A673 (cell line): ENCODE measurements at regions not wholly inside any gene's neighbourhood (a gene's known extent, or its start where the extent isn't known, plus 50 kb on each side); places are given as distances from the start of the nearest gene placed in this dataset.

Source experiments
- BruUV-seq: library from RNA; stranded (reverse); fragments of 400-500 nt; replicated peaks from 2 replicates; lab custom pipeline; 2021; lab: Mats Ljungman, UMichigan
- CTCF ChIA-PET: fragments of 300-600 bp; sonication (Branson Sonifier 250); formaldehyde crosslinking; loops from one replicate; lab custom pipeline; 2022; ENCODE audit warnings: antibody characterized with exemption; lab: Charles Lee
- POLR2A ChIA-PET: fragments of 300-600 bp; sonication (Branson Sonifier 250); formaldehyde crosslinking; loops from one replicate; lab custom pipeline; 2022; ENCODE audit warnings: antibody characterized with exemption; ENCODE audit not compliant: low non-redundant PET; lab: Charles Lee
- DNase-seq: peaks from one replicate; pipeline ENCODE4 v3.0.0-alpha.2; 2015; ENCODE audit warnings: low spot score
- H3K27ac ChIP-seq: fragments of 200-600 bp; sonication (generic); 2 replicates; pipeline ENCODE4 v1.5.1; 2016; ENCODE audit warnings: mixed run types, low read depth, mild to moderate bottlenecking, mixed read lengths, antibody characterized with exemption, low read length; ENCODE audit not compliant: poor library complexity, severe bottlenecking
- H3K27me3 ChIP-seq: fragments of 200-600 bp; sonication (generic); replicated peaks from 2 replicates; pipeline ENCODE4 v1.6.1; 2017; ENCODE audit warnings: mixed run types, low read depth, mild to moderate bottlenecking, mixed read lengths, antibody characterized with exemption, low read length; ENCODE audit not compliant: insufficient read depth, poor library complexity
- H3K36me3 ChIP-seq: fragments of 200-600 bp; sonication (generic); 2 replicates; pipeline ENCODE4 v1.6.1; 2016; ENCODE audit warnings: mixed run types, mild to moderate bottlenecking, mixed read lengths, antibody characterized with exemption, low read length; ENCODE audit not compliant: insufficient read depth, poor library complexity, severe bottlenecking
- H3K4me1 ChIP-seq: fragments of 200-600 bp; sonication (generic); 2 replicates; pipeline ENCODE4 v1.6.1; 2017; ENCODE audit warnings: mixed run types, mild to moderate bottlenecking, mixed read lengths, antibody characterized with exemption, low read length; ENCODE audit not compliant: insufficient read depth, poor library complexity, severe bottlenecking
- H3K4me3 ChIP-seq: fragments of 200-600 bp; sonication (generic); 2 replicates; pipeline ENCODE4 v1.5.1; 2016; ENCODE audit warnings: low read depth, mixed run types, mild to moderate bottlenecking, mixed read lengths, low read length; ENCODE audit not compliant: poor library complexity, severe bottlenecking
- H3K9me3 ChIP-seq: fragments of 200-600 bp; sonication (generic); 2 replicates; pipeline ENCODE4 v1.6.1; 2016; ENCODE audit warnings: mixed run types, low read depth, mild to moderate bottlenecking, mixed read lengths, antibody characterized with exemption, low read length; ENCODE audit not compliant: poor library complexity, severe bottlenecking
- CTCF ChIP-seq: fragments of 300-800, 200-600 bp; sonication (generic); conservative IDR thresholded peaks from 2 replicates; pipeline ENCODE4 v1.5.1; 2017; ENCODE audit warnings: low read depth, mild to moderate bottlenecking, antibody characterized with exemption, low read length, moderate library complexity, mixed read lengths
- EZH2 ChIP-seq: fragments of 200-600 bp; sonication (generic); IDR thresholded peaks from 2 replicates; pipeline ENCODE4 v1.6.1; 2017; ENCODE audit warnings: borderline replicate concordance, low read depth, mild to moderate bottlenecking, mixed read lengths, antibody characterized with exemption, low read length; ENCODE audit not compliant: poor library complexity, severe bottlenecking
- intact Hi-C: fragments of 100-400 bp; cut with micrococcal nuclease; formaldehyde crosslinking; loops from one replicate; pipeline ENCODE4 v1.10.0; 2022; ENCODE audit not compliant: unreplicated experiment

- no peaks in the 10 kb centered on the region for H3K9me3 ChIP-seq
- intact Hi-C loops, result no loop called here
- no TSS peak for BruUV-seq
- CTCF ChIA-PET, result no interaction called here
- POLR2A ChIA-PET, result no interaction called here
- DNase-seq, result no peak
- TF ChIP-seq EZH2 (no peak), CTCF (no peak)
- no peaks in the 10 kb centered on the region for H3K4me1 ChIP-seq
- H3K36me3 ChIP-seq, result no peaks in the 10 kb centered on the region
- H3K4me3 ChIP-seq, result no peak overlapping the region
- H3K27me3 ChIP-seq, result no peaks in the 10 kb centered on the region
- no peak overlapping the region for H3K27ac ChIP-seq
These were observed 103.0 kb upstream of the RARB start for GRCh38 chr3:25324954-25325655.

- DNase-seq, result no peak
- H3K4me3 ChIP-seq, result no peak overlapping the region
- ChIA-PET CTCF (no interaction called here), POLR2A (no interaction called here)
- no TSS peak for BruUV-seq
- H3K36me3 ChIP-seq, result no peaks in the 10 kb centered on the region
- H3K9me3 ChIP-seq, result no peaks in the 10 kb centered on the region
- peaks cover 4% of the 10 kb centered on the region for H3K27me3 ChIP-seq
- no peak overlapping the region for H3K27ac ChIP-seq
- intact Hi-C loops, result no loop called here
- TF ChIP-seq EZH2 (no peak), CTCF (no peak)
- H3K4me1 ChIP-seq, result no peaks in the 10 kb centered on the region
These were observed 92.7 kb upstream of the RARB start for GRCh38 chr3:25335356-25335755.

GRCh38 chr3:25338158-25338725 is 89.8 kb upstream of the RARB start:
- ChIA-PET CTCF (no interaction called here), POLR2A (no interaction called here)
- H3K4me1 ChIP-seq, result no peaks in the 10 kb centered on the region
- no peak for DNase-seq
- no peak overlapping the region for H3K27ac ChIP-seq
- H3K9me3 ChIP-seq, result no peaks in the 10 kb centered on the region
- no peak overlapping the region for H3K4me3 ChIP-seq
- no peaks in the 10 kb centered on the region for H3K36me3 ChIP-seq
- TF ChIP-seq EZH2, result no peak
- no peak for TF ChIP-seq CTCF
- H3K27me3 ChIP-seq, result peaks cover 13% of the 10 kb centered on the region
- intact Hi-C loops, result no loop called here
- BruUV-seq, result no TSS peak
